CD4-positive, alpha-beta T cell treated with Interferon gamma for 1 hour (primary cell): ENCODE measurements at regions not wholly inside any gene's neighbourhood (a gene's known extent, or its start where the extent isn't known, plus 50 kb on each side); places are given as distances from the start of the nearest gene placed in this dataset.

Experiments
- DNase-seq: peaks from one replicate; pipeline ENCODE4 v3.0.0-alpha.2; 2020

DNA sequence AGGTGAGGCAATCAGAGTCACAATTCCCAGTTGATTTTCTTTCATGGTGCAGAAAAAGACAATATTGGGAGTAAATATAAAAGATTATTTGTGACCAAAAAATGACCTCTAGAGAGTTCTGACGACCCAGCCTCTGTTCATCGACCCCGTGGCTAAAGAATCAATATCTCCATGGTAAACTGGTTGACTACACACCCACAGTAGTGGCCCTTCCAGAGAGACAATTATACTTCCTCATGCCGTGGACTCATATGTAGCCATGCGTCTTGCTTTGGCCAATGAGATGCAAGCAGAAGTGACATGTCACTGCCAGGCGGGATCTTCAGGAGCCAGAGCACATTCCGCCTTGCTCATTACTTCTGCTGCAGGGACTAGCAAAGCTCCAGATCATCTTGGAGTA lies 163.3 kb upstream of the RAD23B start:
- no peak for DNase-seq

GRCh38 chr9:107123389-107123788 lies 159.7 kb upstream of the RAD23B start:
- no peak for DNase-seq

- no peak for DNase-seq
Observed at GRCh38 chr9:107127608-107128007, 155.5 kb upstream of the RAD23B start.

DNA sequence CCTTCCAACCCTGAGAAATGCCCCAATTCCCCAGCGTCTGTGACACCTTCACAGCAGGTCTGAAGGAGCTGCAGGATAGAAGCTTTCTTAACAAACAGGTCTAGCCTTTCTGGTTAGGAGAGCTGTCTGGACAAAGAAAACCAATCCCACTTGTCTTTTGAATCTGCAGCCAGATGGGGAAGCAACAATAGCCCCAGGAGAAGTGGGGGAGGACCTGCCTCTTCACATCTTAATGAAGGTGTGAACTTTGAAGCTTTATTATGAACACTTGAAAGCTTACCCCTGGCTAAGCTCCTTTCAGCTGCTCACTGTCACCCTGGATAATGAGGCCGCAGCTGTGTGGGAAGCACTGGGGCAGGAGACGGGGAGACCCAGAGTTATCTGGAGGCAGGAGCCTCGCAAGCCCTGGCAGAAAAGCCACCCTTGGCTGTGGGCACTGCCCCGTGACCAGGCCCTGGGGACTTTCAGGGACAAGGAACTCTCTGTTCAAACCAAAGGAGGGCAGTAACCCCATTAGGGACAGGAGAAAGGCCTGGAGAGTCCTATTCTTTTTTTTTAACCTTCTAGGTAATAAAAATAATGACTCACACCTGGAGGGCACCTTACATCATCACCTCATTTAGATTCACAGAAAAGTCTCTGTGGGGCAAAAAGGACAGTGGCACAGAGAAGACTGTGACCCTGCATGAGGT lies 151.8 kb upstream of the RAD23B start:
- DNase-seq: no peak

- DNase-seq: no peak
Observed at GRCh38 chr9:107136296-107136695, 146.8 kb upstream of the RAD23B start.

DNA sequence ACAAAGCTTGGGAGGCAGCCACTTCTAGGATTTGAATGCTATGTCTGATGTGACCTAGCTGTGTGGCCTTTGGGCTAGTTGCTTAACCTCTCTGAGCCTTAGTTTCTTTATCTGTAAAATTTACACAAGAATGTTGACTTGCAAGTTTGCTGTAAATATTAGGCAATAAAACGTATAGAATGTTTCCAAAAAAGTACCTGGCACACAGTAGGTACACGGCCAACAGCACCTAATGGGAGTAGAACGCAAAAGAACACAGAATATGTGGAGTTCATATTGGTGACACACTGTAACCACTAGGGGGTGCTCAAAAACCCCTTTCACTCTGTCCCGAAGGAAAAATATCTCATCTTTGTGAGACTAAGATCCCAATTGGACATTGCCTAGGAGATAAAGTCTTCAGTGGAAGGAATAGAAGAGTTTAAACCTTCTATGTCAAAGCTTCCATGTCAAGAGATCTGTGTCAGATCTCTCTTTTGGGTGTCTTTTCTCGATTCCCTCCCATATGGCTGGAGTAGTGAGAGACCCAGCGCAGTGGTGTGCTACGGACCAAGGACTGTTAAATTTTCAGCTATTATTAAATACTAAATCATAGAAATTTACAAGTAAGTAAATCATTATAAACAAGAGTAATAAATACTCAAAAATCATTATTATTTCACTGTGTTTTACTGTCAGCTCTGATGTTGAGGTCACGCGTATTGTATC lies 145.4 kb upstream of the RAD23B start:
- no peak for DNase-seq

GRCh38 chr9:107138261-107138992 lies 144.7 kb upstream of the RAD23B start:
- DNase-seq: no peak

DNA sequence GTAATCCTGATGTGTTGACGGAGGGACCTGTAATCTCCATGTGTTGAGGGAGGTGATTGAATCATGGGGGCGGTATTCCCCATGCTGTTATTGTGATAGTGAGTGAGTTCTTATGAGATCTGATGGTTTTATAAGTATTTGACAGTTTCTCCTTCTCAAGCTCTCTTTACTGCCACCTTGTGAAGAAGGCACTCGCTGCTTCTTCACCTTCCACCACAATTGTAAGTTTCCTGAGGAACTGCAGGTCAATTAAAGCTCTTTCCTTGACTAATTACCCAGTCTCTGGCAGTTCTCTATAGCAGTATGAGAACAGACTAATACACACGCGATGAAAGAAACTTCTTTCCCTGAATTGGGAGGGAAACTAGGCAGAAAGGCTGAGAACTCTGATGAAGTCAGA lies 141.1 kb upstream of the RAD23B start:
- DNase-seq: no peak

DNA sequence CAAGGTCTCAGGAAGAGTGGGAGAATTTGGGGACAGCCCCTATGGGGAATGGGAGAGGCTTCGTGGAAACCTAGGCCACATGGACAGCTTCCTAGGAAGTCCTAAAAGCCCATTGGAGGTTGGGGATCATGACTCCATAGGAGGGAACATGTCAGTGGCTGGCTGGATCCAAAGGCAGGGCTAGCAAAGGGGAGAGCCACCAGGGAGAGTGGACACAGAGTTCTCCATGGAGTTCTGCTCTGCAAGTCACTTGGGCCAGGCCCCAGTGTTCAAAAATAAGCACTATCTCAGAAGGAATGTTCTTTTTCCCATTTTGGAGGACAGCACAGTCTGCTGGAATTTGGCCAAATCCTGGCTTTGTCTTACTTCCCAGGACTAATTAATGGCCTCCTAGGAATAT lies 140.6 kb upstream of the RAD23B start:
- DNase-seq: no peak

GRCh38 chr9:107142896-107143603 lies 140.0 kb upstream of the RAD23B start:
- no peak for DNase-seq

- DNase-seq: no peak
Observed at GRCh38 chr9:107144475-107144874, 138.6 kb upstream of the RAD23B start.

GRCh38 chr9:107147134-107147533 lies 135.9 kb upstream of the RAD23B start:
- no peak for DNase-seq

DNA sequence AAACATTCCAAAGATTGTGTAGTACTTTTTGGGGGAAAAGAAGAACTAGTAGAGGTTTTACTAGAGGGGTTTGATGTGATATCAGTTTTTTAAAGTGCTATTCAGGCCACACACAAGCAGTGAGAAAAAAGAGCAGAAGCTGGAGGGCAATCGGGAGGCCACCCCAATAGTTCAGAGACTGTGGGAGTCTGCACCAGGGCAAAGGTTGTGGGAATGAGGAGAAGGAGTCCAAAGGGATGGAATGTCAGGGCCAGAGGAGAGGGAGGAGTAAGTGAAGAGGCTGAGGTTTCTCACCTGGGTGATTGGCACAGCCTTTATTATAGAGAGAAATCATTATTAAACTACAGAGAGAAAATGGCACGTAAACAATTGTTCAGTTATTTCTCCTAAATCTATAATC lies 134.9 kb upstream of the RAD23B start:
- DNase-seq: no peak

GRCh38 chr9:107149756-107150155 lies 133.3 kb upstream of the RAD23B start:
- DNase-seq: no peak

GRCh38 chr9:107153336-107153735 lies 129.7 kb upstream of the RAD23B start:
- DNase-seq: no peak

GRCh38 chr9:107154291-107154690 lies 128.8 kb upstream of the RAD23B start:
- no peak for DNase-seq

DNA sequence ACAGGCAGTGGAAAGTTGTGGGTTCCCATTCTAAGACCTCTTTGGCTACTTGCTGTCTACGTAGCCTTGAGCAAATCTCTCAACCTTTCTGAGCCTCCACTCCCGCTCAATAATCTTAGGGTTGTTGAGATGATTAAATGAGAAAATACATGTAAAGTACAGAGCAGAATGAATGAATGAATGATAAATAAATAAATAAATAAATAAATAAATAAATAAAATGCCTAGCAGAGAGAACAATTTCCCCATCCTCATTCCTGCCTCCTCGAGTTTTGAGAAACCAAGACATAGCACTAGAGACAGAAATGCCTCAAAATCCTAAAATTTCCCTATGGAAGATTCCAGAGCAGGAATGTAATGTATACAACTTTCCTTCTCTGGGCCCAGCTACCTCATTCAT lies 128.3 kb upstream of the RAD23B start:
- DNase-seq: no peak

- DNase-seq: no peak
Observed at GRCh38 chr9:107155244-107155817, 127.7 kb upstream of the RAD23B start.

DNA sequence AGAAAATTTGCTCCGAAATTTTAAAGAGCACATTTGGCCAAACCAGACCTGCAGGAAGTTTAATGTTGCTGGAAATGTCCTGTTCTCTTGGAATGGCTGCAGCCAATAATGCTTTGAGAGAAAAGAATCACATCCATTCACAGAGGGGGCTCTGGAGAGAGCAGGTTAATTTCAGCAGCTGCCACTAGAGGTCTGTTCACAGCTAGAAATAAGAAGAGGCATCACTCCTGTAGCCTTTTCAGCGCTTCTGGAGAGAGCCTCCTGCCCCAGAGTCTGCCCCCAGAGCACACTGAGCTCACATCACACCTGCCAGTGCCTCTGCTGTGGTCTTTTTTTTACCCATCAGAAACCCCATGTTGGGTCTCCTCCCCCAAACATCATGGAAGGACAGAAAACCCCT lies 124.8 kb upstream of the RAD23B start:
- no peak for DNase-seq

DNA sequence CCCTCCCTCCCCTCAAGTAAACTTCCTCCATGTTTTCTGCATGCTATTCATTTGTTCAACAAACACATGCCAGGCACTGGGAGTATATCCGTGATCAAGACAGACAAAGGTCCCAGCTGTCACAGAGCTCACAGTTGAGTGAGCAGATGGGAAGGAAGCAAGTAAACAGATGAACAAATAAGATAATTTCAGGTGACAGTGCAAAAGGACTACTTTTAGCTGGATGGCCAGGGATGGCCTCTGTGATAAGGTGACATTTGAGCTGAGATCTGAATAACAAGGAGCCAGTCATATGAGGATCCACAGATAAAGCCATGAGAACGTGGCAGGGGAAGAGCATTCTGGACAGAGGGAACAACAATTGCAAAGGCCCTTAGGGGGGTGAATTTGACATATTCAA lies 121.7 kb upstream of the RAD23B start:
- DNase-seq: no peak

DNA sequence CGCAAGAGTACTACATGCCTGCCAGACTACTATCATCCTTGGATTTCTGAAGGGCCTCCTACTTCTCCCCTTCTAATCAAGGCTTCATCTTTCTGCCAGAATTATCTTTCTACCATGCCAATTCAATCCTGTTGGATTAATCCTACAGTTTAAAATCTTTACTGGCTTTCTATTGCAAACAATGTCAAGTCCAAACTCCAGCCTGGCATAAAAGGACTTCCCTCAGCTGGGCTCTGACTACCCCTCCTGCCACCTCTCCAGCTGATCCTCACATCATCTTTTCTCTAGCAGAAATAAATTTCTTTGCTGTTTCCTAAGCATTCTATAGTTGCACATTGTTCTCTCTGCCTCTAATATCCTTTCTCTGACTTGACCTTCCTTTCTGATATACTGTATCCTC lies 119.7 kb upstream of the RAD23B start:
- no peak for DNase-seq

DNA sequence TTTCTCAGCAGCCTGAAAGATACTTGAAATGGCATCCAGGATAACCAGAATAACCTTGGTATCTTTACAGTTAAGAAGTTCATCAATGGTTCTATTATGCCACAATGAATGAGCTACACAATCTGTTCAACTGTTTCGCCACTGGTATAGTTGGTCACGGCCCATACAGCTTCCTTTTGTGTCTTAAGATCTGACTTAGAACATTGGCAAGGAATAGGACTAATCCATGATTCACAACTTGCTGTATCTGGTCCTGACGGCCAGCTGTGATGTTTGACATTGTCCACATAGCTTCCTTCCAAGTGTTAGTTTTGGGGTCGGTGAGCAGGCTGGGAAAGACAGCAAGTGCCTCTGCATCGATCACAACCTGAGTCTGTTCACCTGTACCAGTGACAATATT lies 113.3 kb upstream of the RAD23B start:
- DNase-seq: no peak

DNA sequence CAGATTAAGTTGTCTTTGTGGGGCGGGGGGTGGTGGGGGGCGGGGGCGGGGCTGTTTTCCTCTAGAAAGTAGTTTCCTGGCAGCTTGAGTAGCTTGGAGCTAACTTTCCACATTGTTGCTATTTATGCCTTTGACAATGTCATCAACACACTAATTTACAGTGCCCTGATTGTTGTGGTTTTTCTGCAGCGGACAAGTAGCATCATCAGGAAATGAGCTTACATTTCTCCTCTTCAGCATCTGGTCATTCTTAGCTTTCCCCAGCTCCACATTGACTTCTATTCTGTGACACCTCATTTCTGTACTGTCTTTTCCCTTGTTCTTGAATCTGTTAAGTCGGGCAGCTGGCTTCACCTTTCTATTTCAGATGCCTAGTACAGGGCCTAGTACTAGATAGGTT lies 112.3 kb upstream of the RAD23B start:
- no peak for DNase-seq
